ENCODE measurements at regions not wholly inside any gene's neighbourhood (a gene's known extent, or its start where the extent isn't known, plus 50 kb on each side); places are given as distances from the start of the nearest gene placed in this dataset.

DNA sequence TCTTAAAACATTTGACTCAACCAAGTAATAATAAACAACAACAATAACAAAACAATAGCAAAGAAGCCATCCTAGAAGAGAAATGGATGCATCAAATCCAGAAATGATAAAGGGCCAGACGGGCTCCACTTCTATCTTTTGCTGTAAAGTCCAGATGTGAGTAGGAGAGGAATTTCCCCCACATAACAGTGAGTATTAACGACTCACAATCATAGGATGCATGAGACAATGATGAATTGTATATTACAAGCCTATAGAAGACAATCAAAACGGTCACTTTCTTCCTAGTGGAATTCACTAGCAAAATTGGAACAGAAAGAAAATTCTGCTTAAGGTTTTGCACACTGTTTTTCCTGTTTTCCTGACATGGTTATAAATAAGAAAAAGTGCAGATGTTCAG lies 97.0 kb upstream of the PREP start:
- ATAC-seq, result no peak
- no peaks in the 10 kb centered on the region for H3K27me3 Mint-ChIP-seq (ENCODE audit: insufficient read depth, low read depth, poor library complexity)

More for the DNA sequence above, 97.0 kb upstream of the PREP start:
- Histone ChIP-seq H3K4me3 (no peak overlapping the region), H2AFZ (no peak overlapping the region), H3K4me2 (no peak overlapping the region), H3F3A (replicated peaks; ENCODE audit: low read depth) (no peaks in the 10 kb centered on the region), H3K79me2 (replicated peaks; ENCODE audit: insufficient read depth) (no peaks in the 10 kb centered on the region), H3K9me2 (ENCODE audit: insufficient read depth) (peaks cover 10% of the 10 kb centered on the region), H4K20me1 (replicated peaks; ENCODE audit: insufficient read depth) (no peaks in the 10 kb centered on the region), H3K36me3 (ENCODE audit: insufficient read depth) (no peaks in the 10 kb centered on the region), H3K27me3 (ENCODE audit: insufficient read depth) (no peaks in the 10 kb centered on the region), H3K4me1 (ENCODE audit: insufficient read depth) (no peaks in the 10 kb centered on the region), H3K27ac (ENCODE audit: low read depth) (no peak overlapping the region)
- H3K9me3 Mint-ChIP-seq, result no peaks in the 10 kb centered on the region
- no peak for DNase-seq (ENCODE audit: low spot score)
- H3K27ac Mint-ChIP-seq, result no peak overlapping the region
- H3K36me3 Mint-ChIP-seq (ENCODE audit: low read depth), result no peaks in the 10 kb centered on the region
- TF ChIP-seq, protein P1, sequence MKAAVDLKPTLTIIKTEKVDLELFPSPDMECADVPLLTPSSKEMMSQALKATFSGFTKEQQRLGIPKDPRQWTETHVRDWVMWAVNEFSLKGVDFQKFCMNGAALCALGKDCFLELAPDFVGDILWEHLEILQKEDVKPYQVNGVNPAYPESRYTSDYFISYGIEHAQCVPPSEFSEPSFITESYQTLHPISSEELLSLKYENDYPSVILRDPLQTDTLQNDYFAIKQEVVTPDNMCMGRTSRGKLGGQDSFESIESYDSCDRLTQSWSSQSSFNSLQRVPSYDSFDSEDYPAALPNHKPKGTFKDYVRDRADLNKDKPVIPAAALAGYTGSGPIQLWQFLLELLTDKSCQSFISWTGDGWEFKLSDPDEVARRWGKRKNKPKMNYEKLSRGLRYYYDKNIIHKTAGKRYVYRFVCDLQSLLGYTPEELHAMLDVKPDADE (IDR thresholded peaks at IDR 0.05), result no peak
- no peak for TF ChIP-seq CREB1 (CRISPR knock-in tag; IDR thresholded peaks at IDR 0.05; ENCODE audit: low read depth)
- no peak for TF ChIP-seq ZNF114 (CRISPR knock-in tag; IDR thresholded peaks at IDR 0.05)
- TF ChIP-seq ZNF462 (CRISPR knock-in tag; IDR thresholded peaks at IDR 0.05), result no peak
- no peaks in the 10 kb centered on the region for H3K4me1 Mint-ChIP-seq
- H3K4me3 Mint-ChIP-seq, result no peak overlapping the region
